ENCODE measurements at regions not wholly inside any gene's neighbourhood (a gene's known extent, or its start where the extent isn't known, plus 50 kb on each side); places are given as distances from the start of the nearest gene placed in this dataset.
"Not testable (repeated sequence)": the region's sequence is repeated elsewhere in the genome, so short reads cannot be mapped to it uniquely, and the experiment has no call there.

DNA sequence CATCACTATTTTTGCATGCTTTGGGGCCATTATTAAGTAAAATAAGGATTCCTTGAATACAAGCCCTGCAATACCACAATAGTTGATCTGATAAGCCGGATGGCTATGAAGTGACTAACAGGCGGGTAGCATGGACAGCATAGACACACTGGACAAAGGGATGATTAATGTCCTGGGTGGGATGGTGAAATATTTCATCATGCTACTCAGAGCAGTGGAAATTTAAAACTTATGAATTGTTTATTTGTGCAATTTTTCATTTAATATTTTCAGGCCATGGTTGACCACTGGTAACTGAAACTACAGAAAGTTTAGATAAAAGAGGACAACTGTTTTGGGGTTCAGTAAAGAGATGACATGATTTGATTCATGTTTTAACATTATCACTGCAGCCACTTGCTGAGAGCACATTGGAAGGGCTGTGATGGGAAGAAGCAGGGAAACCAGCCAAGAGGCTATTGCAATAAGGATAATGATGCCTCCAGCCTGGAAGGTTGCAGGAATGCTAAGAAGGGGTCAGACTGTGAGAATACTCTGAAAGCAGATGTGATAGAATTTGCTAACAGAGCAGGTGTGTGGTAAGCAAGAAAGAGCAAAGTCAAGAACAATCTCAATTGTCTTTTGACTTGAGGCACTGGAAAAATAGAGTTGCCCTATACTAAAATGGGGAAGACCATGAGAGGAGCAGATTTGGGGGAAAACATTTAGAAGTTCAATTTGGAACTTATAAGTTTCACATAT, 62.5 kb upstream of the TNFSF4 start:
- DNase-seq (ENCODE audit: extremely low spot score): no peak
- ChIA-PET CTCF (interaction anchor here (1.2 to 1.9 kb wide), 3 partner anchors 9 to 13 kb away, joined by 3 to 5 read pairs (median 4); no protein-coding TSS in a partner anchor), POLR2A (no interaction called here)
- no peak for TF ChIP-seq CTCF (IDR thresholded peaks at IDR 0.05; ENCODE audit: control extremely low read depth, extremely low read depth, low read depth, missing control alignments)

- DNase-seq (ENCODE audit: extremely low spot score): no peak
- TF ChIP-seq CTCF (IDR thresholded peaks at IDR 0.05; ENCODE audit: control extremely low read depth, extremely low read depth, low read depth, missing control alignments): no peak
- ChIA-PET POLR2A (no interaction called here), CTCF (interaction anchor here (1.3 to 1.9 kb wide), 3 partner anchors 9 to 67 kb away, joined by 3 to 5 read pairs (median 4); no protein-coding TSS in a partner anchor)
Observed at GRCh38 chr1:173270243-173270642, 63.1 kb upstream of the TNFSF4 start.

DNA sequence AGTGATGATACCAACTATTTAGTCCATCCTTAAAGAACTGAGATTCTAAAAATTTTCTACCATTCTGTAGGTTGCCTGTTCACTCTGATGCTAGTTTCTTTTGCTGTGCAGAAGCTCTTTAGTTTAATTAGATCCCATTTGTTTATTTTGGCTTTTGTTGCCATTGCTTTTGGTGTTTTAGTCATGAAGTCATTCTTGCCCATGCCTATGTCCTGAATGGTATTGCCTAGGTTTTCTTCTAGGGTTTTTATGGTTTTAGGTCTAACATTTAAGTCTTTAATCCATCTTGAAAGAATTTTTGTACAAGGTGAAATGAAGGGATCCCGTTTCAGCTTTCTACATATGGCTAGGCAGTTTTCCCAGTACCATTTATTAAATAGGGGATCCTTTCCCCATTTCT, 63.9 kb upstream of the TNFSF4 start:
- POLR2A ChIA-PET; DNase-seq (ENCODE audit: extremely low spot score): not testable (repeated sequence)
- CTCF ChIA-PET: interaction anchor here (1.3 to 1.9 kb wide), 3 partner anchors 8 to 68 kb away, joined by 3 to 5 read pairs (median 4); no protein-coding TSS in a partner anchor

GRCh38 chr1:173275496-173275895, 68.4 kb upstream of the TNFSF4 start:
- ChIA-PET POLR2A (no interaction called here), CTCF (interaction anchor here (0.9 to 1.3 kb wide), 3 partner anchors 10 to 531 kb away, joined by 3 to 4 read pairs (median 4); no protein-coding TSS in a partner anchor)
- TF ChIP-seq CTCF (IDR thresholded peaks at IDR 0.05; ENCODE audit: control extremely low read depth, extremely low read depth, low read depth, missing control alignments): no peak
- no peak for DNase-seq (ENCODE audit: extremely low spot score)

- DNase-seq (ENCODE audit: extremely low spot score): peak; percentile 20
- ChIA-PET CTCF (interaction anchor here (1.0 to 1.2 kb wide), 3 partner anchors 18 to 30 kb away, joined by 3 to 5 read pairs (median 3); no protein-coding TSS in a partner anchor), POLR2A (no interaction called here)
- no peak for TF ChIP-seq CTCF (IDR thresholded peaks at IDR 0.05; ENCODE audit: control extremely low read depth, extremely low read depth, low read depth, missing control alignments)
Observed at GRCh38 chr1:173276922-173277800, 70.0 kb upstream of the TNFSF4 start.

DNA sequence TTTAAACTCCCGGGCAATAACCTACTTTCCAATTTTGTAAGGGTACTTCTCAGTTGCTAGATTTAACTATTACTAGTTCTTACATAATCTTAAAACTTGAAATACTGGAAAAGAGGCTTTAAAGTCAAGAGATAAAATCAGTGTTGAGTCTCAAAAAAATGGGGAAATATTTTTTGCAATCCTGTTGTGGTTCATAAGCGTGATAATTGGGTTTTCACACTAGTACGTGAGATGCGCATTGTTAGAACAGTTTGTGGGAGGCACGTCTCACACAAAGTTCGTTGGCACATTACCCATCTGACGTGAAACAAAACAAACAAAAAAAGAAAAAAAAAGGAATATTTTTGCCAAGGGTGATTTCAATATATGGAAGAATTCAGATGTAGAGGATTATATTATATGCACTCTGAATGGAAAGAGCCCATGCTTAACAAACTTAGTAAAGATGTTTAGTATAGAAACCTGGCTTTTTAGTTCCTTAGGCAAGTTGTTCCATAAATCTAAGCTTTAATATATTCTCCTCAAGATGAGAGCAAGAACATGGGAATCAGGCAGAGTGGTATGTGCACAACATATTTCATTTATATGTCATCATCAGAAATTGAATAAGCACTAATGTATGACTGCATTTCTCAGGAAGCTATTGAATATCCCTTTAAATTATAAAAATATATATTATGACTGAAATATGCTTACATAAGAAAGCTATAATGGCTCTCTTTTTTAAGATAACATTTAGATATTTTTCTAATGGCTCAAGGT, 73.9 kb upstream of the TNFSF4 start:
- no peak for DNase-seq (ENCODE audit: extremely low spot score)
- CTCF ChIA-PET: interaction anchor here (0.9 to 3.6 kb wide), 2 partner anchors 18 to 25 kb away, joined by 3 to 18 read pairs; no protein-coding TSS in a partner anchor
- no peak for TF ChIP-seq CTCF (IDR thresholded peaks at IDR 0.05; ENCODE audit: control extremely low read depth, extremely low read depth, low read depth, missing control alignments)
- POLR2A ChIA-PET: interaction anchor here (0.6 kb wide), 1 partner anchor 87 kb away, joined by 4 read pairs; no protein-coding TSS in a partner anchor

All from GM10248 (cell line).